Left kidney (tissue), 1 donor: ENCODE measurements at regions not wholly inside any gene's neighbourhood (a gene's known extent, or its start where the extent isn't known, plus 50 kb on each side); places are given as distances from the start of the nearest gene placed in this dataset.
A peak's percentile ranks its signal among the peaks of the same experiment; 100 is the strongest.

Experiments
- DNase-seq: peaks from one replicate; pipeline ENCODE4 v3.0.0-alpha.2; 2013

DNA sequence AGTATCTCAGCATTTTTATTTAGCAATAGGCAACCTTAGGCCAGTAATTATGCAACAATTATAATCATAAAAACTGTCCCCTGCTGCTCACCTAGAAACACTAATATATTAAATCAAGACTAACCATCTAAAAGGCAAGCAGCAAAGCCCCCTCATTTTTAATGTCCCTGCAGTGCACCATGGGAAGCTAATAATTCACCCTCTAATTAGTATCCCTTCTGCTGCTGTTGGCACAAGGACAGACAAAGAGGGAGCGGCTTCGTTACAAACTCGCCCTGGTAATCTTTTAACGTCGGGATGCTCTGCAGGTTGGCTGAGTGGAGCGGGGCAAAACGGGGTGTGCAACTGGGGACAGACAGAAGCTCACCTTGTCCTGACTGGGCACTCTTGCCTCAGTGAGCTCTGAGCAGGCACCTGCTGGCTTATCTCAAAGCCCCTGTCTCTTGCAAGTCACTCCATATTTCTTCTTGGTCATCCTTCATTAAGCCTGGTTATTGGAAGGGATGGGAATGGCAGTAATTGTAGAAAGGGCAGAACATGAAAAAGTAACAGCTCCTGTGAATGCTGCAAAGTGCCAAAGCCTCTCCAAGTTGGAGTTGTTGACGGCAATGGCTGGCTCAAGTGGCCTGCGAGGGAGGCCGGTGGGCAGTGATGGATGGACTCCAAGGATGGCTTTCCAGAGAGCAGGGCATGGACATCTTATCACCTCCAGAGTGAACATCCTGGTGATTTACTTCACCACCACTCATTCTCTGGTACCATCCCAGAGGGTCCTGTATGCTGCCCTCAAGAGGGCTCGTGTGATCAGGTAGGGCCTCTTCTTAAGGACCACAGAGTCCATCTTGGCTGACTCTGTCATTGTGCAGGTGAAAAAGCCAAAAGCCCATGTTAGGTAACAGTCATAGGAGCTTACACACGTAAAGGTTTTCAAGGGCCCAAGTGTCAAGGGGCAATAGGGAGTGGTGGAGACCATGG is 219.6 kb upstream of the N4BP1 start:
- DNase-seq = no peak

DNA sequence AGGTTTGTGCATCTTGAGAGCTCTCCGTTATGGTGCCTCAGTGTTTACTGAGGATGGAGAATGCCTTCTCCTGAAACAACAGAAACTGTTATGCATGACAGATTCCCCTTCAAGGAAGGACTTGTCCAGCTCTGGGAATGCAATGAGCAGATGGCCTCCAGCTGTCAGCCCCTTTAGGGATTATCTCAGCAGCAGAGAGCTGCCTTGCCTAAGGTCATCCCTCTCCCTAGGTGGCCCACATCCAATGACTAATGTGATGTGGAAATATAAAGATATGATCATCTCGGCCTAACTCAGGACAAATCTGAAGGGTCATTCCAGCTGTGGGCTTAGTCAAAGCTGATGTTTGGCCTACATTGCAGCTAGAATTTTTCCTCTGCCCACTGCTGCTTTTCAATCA is 214.3 kb upstream of the N4BP1 start:
- DNase-seq = no peak

DNA sequence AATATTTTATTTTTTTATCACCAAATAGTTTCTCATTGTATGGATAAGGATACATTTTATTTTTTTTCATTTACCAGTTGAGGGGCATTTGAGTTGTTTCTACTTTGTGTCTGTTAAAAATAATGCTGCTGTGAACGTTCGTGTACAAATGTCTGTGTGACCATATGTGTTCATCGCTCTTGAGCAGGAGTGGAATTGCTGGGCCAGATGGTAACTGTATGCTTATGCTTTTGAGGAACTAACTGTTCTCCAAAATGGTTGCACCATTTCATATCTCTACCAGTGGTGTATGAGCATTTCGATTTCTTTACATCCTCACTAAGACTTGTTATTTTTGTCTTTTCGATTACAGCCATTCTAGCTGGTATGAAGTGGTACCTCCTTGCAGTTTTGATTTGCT is 212.5 kb upstream of the N4BP1 start:
- DNase-seq = no peak

DNA sequence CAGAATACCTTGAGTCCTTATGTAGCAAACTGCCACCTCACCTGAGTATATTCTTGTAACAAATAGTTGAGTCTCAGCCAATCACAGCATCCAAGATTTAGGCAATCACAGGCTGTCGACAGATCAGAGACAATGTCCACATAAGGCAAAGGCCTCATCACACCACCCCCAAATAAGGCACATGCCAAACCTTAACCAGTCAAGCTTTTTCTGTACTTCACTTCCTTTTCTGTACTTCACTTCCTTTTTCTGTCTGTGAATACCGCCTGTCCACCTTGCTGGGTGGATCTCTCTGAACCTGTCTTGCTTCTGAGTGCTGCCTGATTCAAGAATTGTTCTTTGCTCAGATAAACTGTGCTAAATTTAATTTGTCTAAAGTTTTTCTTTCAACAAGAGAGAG is 210.4 kb upstream of the N4BP1 start:
- DNase-seq = no peak

DNA sequence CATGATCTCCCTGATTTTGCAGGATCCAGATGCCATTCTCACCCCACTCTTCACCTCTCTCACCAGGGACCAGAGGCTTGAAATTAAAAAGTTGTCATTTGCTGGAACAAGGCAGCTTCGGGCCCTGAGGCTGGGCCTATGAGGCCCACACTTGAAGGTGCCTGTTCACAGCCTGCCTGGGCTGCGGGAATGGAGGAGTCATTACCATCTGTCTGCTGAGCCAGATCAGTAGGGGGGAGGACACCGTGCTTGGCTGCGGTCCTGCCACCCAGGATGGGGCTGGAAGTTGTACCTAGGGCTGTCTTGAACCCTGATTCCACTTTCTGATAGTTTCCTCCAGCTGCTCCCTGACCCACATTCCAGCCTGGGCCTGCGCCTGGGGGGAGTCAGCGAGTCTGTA is 208.3 kb upstream of the N4BP1 start:
- DNase-seq = no peak

DNA sequence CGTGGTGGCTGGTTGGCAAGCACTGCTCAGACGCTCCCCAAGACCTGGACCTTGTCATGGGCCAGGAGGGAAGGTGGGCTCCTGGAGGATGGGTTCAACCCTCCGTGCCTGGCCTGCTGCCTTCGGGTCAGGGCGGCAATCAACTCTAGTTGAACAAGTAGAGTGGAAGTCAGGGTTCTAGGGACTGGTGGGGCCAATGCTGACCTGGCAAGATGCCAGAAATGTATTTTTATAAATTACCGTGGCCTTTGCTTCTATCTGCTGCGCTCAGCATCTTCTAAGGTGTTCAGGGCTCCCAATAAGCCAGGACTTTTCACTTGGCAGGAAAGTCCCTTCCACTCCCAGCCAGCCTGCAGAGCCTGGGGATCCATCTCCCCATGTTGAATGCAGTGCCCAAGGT is 207.1 kb upstream of the N4BP1 start:
- no peak for DNase-seq

DNA sequence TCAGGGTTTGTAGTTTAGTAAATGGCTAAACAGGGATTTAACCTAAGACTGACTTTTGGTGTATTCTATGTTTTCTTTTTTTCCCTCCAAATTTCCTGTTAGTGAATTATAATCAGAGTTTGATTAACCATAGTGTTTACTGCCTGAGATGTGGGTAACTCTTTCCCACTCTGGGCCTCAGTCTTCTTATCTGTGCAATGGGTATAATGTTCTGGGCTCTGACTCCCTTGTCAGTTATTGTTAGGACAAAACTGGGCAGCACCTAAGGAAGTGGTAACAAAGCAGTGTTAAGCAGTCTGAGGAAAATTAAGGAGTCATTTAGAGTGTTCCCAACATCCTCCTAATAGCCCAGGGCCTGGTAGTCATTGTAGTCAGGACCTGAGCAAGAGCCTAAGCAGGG is 206.4 kb upstream of the N4BP1 start:
- DNase-seq = no peak

DNA sequence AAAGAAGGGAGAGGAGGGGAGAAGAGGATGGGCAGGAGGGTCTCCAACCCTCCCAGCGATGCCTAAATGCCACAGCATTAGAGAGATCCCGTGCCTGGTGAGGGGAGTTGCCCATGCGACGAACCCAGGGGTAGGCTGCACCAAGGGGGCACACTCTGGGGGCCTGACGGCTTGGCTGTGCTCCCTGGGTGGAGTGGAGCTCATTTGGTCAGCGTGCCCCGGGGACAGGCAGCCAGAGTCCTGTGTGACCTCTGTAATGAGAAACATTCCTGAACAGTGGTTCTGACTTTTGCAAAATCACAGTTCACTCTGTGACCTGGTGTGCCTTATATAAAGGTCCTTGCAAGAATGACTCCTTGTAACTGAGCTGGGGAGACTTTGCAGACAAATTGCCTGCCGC is 205.0 kb upstream of the N4BP1 start:
- no peak for DNase-seq

DNA sequence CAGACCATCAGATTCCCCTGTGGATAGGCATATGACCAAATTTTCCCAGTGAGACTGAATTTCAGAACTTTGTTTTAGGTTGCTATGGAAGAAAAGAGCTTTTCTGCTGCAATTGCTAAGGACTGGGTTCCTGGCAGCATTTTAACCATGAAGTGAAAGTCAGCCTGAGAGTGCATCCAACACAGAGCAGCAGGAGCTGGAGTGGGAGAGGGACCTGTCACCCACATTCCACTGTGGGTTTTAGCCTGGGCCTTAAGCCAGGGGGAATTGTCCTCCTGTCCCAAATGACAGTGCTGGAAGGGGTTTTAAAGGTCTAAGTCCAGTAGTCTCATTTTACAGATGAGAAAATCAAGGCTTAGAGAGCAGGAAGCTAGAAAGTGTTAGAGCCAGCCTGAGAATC is 203.5 kb upstream of the N4BP1 start:
- no peak for DNase-seq

DNA sequence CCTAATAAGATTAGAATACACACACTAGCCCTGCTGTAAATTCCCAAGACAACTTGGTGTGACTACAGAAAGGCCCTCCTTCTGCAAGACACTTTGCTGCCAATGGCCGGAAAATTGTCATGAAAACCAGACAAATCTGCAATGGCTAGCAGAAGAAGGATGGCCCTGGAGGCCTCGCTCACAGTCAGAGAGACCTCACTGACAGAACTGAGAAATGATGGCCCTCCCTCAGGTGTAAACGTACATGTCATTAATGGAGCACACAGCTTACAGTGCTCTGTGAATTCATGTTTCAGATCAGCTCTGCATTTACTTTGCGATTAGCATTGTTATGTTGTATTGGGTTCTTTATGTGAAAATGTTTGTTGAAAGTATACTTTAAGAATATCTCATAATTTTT is 202.9 kb upstream of the N4BP1 start:
- DNase-seq = no peak

DNA sequence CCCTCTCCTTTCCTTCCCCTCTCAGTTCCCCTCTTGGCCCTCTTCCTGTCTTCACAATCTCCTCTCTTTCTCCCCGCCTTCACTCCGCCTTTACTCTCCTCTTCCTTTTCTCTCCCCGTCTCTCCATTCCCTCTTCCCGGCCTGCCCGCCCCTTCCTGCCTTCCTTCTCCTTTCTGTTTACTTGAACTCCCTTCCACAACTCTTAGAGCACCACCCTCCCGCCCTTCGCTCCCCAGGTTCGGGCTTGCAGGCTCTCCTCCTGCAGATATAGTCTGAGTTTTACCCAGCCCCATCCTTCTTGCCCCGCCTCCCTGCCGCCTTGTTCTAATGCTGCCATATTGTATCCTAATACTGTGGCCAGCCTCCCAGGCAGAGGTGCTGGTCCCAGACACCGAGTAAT is 201.5 kb upstream of the N4BP1 start:
- no peak for DNase-seq

DNA sequence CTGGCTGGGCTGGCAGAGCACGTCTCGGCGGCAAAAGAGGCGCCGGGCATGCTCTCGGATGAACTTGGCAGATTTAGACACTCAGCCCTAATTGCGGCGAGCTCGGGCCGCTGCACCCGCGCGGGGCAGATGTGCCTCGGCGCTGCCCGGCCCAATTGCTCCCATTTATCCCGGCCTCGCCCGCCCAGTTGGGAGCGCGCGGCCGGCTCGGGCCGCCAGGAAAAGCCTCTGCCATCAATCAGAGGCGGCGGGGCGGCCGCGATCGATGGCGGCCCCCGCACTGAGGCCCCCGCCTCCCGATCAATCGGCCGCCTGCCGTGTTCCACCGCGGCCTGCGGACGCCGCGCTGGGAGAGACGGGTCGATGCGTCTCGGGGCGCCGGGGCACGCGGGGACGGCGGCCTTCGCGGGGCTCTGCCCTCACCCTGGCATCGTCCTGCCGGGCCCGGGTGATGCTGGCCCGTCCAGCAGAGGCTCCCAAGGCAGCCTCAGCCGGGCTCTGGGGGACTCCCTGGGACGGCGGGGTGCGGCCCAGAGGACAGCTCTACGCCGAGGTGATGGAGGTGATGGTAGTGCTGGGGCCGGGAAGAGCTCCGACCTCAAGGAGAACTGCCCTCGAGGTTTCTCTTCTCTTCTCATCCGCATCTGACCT is 200.9 kb upstream of the N4BP1 start:
- no peak for DNase-seq

DNA sequence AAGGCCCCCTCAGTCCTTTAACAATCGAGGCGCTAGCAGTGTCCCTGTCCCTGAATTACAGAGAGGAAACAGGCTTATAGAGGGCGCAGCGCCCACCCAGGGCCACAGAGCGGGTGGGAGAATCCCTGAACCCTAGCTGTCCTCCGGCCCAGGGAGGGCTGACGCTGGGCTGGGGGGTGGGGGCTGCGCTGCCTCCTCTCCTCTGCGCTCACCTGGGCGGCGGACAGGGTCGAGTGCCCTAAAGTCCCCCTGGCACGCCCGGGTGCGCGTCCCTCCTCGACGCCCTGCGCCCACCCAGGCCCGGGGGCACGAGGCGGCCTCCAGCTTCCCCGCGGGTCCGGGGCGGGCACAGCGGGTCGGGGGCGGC is 200.4 kb upstream of the N4BP1 start:
- DNase-seq = no peak

DNA sequence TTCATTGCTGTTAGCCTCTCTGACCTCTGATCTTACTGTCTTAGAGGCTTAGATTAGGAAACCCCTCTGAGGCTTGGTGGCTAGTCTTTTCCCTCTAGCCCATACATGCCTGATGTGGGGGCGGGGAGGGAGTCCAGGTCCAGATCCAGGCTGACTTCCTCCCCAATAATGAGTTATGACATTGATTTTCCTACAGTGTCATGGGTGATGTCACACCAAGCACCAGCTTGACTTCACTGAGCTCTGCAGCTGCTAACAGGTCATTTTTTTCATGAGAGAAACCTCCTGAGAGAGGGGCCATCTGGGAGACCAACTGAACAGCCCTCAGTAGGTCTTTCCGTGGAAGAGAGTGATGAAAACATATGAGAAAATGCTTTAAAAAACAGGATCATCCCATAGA is 180.2 kb upstream of the N4BP1 start:
- no peak for DNase-seq

DNA sequence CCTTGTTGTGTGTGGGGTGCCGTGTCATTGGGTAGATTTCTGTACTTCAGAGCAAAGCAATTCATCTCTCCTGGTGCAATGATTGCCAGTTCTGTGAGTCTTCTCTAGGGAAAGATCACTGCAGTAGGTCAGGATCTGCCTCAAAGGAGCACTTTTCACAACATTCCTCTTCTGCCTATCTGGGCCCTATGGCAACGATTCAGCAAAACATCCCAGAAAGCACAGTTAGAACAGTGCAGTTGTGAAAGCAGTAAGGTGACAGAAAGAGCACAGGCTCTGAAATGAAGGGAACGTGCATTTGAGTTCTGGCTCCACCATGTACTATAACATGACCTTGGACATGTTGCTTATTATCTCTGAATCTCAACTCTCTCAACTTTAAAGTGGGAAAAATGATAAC is 178.5 kb upstream of the N4BP1 start:
- DNase-seq = no peak

DNA sequence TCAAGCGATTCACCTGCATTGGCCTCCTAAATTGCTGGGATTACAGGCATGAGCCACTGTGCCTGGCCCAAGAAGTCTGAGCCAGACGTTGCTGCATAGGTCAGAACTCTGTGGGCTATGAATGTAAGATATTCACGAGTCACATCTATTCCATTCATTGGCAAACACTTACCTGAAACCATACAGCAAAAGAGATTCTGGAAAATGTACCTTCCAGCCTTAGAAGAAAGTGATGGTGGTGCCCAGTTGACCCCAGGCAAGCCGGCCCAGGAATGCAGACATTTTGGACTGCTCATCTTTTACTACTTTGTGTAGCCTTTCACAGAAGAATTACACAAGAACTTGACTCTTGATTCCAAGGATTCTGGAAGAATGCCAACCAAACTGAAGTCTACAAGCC is 135.6 kb upstream of the N4BP1 start:
- no peak for DNase-seq

DNA sequence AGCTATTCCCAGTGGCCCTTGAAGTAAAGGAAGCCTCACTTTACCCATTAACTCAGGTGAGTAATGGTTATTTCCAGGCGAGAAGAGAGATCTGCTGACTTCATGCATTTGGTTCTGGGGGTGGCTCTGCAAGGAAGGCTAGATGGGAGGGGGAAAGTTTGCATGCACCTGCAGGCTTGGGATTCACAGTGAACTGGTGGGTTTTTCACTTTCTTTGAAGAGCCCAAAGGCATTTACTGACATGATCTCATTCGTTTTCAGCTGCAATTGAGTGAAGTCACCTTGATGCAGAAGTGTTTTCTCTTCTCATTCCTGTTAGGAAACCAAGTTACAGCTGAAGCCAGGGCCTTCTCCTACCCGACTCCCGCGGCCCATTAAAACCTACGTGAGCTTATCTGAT is 131.0 kb upstream of the N4BP1 start:
- no peak for DNase-seq

DNA sequence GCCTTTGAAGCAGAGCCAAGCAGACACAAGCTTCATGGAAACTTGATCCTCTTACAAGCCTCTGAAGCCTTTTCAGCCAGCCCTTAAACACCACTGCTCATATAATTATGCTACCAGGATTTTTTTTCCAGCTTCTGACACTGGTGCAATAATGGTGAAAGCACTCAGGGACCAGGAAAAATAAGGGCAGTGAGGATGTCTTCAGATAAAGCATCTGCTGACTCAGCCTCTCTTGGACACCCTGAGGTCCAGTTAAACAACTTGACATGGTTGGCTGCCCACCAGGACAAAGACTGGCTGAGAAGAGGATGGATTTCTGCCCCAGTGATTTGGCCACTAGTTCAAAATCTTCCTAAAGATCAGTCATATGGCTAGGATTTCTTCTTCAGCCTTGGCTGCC is 124.2 kb upstream of the N4BP1 start:
- no peak for DNase-seq

DNA sequence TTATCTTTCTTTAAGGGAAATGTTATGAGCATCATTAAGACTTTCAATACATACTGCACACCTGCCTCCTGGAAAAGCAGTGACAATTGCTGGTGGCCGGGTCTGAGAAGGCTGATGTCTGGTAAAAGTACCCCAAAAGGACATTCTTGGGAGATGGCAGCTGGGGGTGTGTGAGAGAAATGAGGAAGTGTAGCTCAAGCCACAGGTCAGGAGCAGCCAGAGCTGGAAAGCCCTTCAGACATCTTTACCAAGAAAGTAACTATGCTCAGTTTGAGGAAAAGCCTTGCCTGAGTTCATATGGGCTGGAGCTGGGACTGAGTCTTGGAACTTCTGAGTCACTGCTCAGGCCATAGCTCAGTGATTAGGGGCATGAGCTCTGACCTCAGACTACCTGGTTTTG is 94.7 kb upstream of the N4BP1 start:
- no peak for DNase-seq

DNA sequence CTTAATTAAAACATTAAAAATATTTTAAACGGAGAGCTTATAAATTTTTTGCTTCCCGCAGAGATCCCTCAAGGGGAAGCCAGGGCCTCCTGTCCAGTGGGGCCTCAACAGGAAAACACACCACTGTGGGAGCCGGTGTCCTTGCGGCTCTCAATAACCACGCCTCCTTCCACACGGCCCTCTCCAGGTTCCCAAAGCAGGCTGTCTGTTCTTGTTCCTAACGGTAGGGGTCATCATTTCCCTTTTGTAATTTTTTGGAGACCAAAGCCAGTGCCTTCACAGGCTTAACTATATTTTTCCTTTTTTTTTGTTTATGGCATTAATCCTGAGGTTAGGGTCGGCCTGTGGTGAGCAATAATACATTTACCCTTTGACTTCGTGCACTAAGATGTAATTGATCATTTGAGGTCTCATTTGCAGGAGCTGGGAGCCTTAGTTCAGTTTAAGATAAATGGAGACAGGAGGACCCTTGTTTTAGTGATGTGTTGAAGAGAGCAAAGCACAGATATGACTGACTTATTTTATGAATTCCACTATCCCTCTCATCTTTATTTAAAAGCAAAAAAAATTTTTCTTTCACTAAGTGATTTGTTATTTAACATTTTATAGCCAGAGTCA is 77.5 kb upstream of the N4BP1 start:
- DNase-seq = peak; percentile 53

DNA sequence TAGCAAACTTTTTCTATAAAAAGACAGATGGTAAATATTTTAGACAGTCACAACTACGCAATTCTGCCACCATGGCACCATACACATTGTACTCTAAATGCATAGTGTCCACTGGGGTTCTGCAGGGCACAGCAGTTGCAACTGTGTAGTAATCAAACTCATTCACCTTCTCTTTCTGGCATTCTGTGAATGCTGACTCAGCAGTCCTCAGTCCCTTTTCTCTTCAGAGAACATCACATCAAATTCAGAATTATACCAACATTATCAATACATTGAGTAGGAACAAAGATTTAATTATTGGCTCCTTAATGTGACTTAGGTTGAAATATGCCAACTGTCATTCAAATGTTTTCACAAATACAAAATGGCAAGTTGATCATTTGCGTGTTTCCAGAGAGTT is 74.2 kb upstream of the N4BP1 start:
- DNase-seq = no peak

DNA sequence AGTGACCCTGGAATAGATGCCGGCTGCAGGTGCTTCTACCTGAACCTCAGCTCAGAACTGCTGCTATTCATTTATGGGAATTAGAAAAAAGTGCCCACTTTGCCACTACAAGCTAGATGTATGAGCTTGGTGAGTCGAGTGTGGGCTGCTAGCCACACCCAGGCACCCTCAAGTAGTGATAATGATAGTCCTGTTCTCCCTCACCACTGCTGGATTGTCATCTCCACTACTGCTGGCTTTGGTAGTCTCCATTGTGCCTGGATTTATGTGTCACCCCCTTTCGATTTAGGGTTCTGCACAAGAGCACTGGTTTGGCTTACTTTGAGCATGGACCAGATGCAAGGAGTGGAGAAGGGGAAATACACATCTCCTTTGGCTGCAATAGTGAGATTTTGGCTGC is 73.0 kb upstream of the N4BP1 start:
- no peak for DNase-seq

DNA sequence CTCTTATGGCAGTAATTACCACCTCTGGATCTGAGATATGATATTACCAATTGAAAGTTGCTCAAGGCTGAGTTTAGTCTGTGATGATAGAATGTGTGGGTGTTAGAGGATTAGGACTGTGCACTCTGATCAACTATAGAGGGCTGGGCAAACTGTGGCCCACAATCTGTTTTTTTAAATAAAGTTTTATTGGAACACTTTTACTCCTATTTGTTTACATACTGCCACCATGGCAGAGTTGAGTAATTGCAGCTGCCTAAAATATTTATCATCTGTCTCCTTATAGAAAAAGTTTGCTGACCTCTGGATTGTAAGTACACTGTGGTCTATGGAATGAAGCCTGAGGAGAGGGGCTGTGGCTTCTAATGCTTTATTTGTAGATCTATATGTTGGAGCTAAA is 71.5 kb upstream of the N4BP1 start:
- no peak for DNase-seq

DNA sequence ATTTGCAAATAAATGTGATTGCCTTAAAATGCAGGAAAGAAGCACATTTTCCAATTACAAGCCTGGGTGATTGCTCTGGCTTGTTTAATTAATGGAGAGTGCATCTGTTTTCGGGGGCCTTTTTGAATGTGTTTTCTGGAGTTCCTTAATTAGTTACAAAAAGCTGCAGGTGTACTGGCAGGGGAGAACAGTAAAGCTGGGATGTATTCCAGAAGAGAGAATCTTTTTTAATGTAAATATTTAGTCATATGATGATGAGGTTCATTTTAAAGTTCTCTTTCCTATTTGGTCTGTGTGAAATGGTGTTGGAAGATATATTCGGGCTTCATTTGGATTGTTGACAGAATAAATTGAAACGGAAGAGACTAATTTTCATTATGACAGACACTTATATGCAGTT is 70.9 kb upstream of the N4BP1 start:
- no peak for DNase-seq
